Activated T-cell treated with anti-CD3 and anti-CD28 coated beads for 1 hour (primary cell): ENCODE measurements at regions not wholly inside any gene's neighbourhood (a gene's known extent, or its start where the extent isn't known, plus 50 kb on each side); places are given as distances from the start of the nearest gene placed in this dataset.
"Not testable (repeated sequence)": the region's sequence is repeated elsewhere in the genome, so short reads cannot be mapped to it uniquely, and the experiment has no call there.

Experiments used
- DNase-seq: peaks from one replicate; pipeline ENCODE4 v3.0.0-alpha.2; 2020; ENCODE audit warnings: low read depth

- no peak for DNase-seq
These were observed 279.8 kb downstream of the IKZF2 start for GRCh38 chr2:212871597-212871996.

- no peak for DNase-seq
These were observed 287.2 kb downstream of the IKZF2 start for GRCh38 chr2:212864186-212864585.

- DNase-seq: no peak
These were observed 288.2 kb downstream of the IKZF2 start for GRCh38 chr2:212863185-212863588.

GRCh38 chr2:212858496-212858895, 292.9 kb downstream of the IKZF2 start:
- DNase-seq: no peak

- no peak for DNase-seq
These were observed 296.6 kb downstream of the IKZF2 start for GRCh38 chr2:212854771-212855170.

- DNase-seq: no peak
These were observed 297.3 kb downstream of the IKZF2 start for GRCh38 chr2:212854116-212854515.

GRCh38 chr2:212845941-212846340, 305.5 kb downstream of the IKZF2 start:
- DNase-seq: no peak

GRCh38 chr2:212843409-212844199, 305.0 kb upstream of the ERBB4 start:
- DNase-seq: no peak

- DNase-seq: no peak
These were observed 304.1 kb upstream of the ERBB4 start for GRCh38 chr2:212842544-212843185.

- no peak for DNase-seq
These were observed 302.9 kb upstream of the ERBB4 start for GRCh38 chr2:212841460-212841859.

GRCh38 chr2:212832211-212833195, 293.9 kb upstream of the ERBB4 start:
- no peak for DNase-seq

- DNase-seq: no peak
These were observed 293.1 kb upstream of the ERBB4 start for GRCh38 chr2:212831671-212832199.

- DNase-seq: no peak
These were observed 277.7 kb upstream of the ERBB4 start for GRCh38 chr2:212816267-212816666.

- DNase-seq: no peak
These were observed 276.9 kb upstream of the ERBB4 start for GRCh38 chr2:212815453-212815852.

- no peak for DNase-seq
These were observed 276.3 kb upstream of the ERBB4 start for GRCh38 chr2:212814941-212815340.

- DNase-seq: no peak
These were observed 273.3 kb upstream of the ERBB4 start for GRCh38 chr2:212811921-212812320.

GRCh38 chr2:212811036-212811805, 272.6 kb upstream of the ERBB4 start:
- no peak for DNase-seq

- no peak for DNase-seq
These were observed 259.0 kb upstream of the ERBB4 start for GRCh38 chr2:212797484-212798205.

- no peak for DNase-seq
These were observed 255.9 kb upstream of the ERBB4 start for GRCh38 chr2:212794471-212794870.

GRCh38 chr2:212791569-212791968, 253.0 kb upstream of the ERBB4 start:
- no peak for DNase-seq

- DNase-seq: not testable (repeated sequence)
These were observed 247.5 kb upstream of the ERBB4 start for GRCh38 chr2:212786088-212786487.
